GM18498 (cell line): ENCODE measurements at regions not wholly inside any gene's neighbourhood (a gene's known extent, or its start where the extent isn't known, plus 50 kb on each side); places are given as distances from the start of the nearest gene placed in this dataset.

Experiments
- ATAC-seq: cut with Tn5 transposase; IDR thresholded peaks from one replicate; pipeline ENCODE4 v1.9.1; 2021; ENCODE audit warnings: mild to moderate bottlenecking, moderate library complexity; ENCODE audit not compliant: unreplicated experiment

DNA sequence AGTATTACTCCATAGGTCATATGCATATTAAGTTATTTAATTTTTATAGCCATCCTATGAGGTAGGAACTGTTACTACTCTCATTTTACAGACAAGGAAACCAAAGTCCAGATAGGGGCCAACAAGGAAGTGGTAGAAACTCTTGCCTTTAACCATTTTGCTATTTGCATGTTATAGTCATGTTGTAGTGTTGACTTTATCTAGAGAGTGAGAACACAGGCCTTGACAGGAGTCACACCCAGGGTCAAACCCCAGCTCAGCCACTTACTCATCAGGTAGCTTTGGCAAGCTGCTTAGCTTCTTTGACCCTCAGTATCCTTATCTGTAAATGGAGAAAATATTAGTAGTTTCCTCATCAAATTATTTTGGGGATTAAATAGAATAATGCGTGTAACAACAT lies 156.2 kb downstream of the CAND1 start:
- no peak for ATAC-seq

GRCh38 chr12:67426067-67426466 lies 156.9 kb downstream of the CAND1 start:
- no peak for ATAC-seq

DNA sequence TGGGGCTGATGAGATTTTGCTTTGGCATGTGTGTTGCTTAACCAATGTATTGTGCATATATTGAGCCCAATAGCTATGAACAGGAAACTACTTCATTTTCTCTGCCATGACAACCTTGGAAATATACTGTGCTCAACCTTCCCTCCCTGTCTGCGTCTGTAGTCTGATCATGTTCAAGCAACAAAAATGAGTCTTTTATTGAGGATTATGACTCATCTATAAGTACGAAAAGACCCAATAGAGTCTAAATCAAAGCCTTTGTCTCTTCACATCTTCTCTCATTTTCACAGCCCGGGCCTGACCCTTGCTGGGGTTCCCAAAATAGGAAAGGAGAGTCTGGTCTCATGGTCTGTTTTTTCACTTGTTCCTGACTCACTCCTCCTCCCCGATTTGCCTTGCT lies 158.2 kb downstream of the CAND1 start:
- no peak for ATAC-seq

GRCh38 chr12:67428431-67428830 lies 159.3 kb downstream of the CAND1 start:
- no peak for ATAC-seq

DNA sequence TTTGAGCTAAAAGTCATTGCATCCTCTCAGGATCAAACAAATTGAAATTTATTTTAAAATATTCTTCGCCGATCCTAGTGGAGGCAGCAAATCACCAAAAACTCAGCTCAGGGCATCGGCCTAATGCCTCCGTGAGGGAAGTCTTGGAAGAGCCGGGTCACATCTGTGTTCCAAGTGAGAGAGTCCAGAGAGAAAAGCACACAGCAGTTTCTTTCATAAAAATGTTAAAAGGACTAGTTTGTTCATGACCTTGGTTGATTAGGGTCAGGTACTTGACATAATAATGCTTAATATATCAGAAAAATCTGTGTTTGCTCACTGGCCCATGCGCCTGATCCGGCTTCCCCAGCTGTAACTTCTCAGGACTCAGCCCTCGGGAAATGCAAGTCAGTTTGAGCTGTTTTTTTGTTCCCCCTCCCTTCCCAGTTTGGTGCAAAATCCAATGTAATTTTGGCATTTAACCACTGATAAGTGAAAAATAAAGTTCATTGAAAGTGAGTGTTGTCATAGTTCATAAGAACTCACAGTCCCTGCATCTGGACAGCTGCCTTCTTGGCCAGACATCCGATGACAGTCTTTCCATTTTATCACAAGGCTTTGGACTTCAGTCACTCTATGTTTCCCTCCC lies 161.7 kb downstream of the CAND1 start:
- ATAC-seq: no peak

- no peak for ATAC-seq
These were observed 162.4 kb downstream of the CAND1 start for GRCh38 chr12:67431411-67432020.

DNA sequence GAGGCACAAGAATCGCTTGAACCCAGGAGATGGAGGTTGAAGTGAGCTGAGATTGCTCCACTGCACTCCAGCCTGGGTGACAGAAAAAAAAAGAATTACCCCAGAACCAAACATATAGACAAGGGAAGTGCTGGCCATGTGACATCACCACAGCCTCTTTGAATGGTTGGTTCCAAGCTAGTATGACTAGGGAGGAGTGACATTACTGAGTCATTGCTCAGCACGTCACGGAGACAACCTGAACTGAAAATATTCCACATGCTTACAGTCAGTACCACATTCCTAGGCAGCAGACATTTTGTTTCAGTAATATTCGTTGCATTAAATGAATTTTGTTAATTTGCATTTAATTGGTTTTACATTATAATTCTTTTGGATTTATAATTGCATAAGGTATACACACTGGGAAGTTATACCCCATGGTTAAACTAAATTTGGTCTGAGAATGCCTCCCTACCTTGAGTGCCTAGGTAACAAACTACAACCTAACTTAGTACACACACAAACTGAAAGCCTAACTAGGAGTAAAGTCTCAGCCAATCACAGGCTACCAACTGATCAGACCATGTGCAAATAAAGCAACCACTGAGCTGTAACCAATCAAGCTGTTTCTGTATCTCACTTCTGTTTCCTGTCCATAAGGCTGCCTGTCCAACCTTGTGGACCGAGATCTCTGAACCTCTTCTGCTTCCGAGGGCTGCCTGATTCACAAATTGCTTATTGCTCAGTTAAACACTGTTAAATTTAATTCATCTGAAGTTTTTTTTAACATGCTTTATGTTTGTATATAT lies 164.4 kb downstream of the CAND1 start:
- ATAC-seq: peak; percentile 88

DNA sequence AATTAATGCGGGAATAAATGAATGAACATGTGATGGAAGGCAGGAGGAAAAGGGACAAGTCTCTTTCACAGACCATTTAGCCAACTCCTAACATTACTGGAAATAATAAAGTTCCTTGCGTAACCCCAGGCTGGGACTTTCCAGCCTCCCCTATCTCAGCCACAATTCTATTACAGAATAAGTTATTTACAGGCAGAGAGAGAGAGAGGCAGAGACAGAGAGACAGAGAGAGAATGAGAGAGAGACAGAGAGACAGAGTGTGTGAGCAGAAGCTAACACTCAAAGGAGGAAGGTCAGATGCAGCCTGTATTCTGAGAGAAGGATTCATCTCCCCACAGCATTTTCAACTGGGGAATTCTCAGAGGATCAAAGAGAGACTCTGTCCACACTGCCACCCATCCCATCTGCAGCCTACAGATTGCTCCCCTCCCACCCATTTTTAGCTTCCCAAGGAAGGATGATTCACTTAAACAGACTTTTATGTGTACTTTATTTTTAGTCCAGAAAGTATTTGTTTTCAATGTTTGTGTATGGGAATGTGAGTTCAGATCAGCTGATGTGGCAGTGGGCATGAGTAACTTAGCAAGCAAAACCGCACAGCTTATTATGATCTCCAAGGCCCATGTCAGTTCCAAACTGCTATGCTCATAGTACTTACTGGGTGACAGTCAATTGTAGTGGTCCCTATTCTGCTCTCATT lies 165.7 kb downstream of the CAND1 start:
- no peak for ATAC-seq

- ATAC-seq: no peak
These were observed 167.1 kb downstream of the CAND1 start for GRCh38 chr12:67436230-67436629.

DNA sequence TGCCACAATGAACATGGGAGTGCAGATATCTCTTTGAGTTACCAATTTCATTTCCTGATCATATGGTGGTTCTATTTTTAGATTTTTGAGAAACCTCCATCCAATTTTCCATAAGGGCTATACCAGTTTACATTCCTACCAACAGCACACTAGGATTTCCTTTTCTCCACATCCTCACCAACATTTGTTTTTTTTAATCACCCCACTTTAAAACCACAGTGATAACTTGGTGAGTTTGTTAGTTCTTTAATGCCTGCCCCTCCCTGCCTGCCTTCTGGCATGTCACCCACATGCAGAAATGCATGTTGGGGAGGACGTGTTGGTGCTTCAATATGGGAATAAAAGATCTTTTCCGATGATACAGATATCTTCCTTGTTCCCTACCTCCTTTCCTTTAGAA lies 167.9 kb downstream of the CAND1 start:
- ATAC-seq: no peak

GRCh38 chr12:67439611-67440010 lies 170.5 kb downstream of the CAND1 start:
- no peak for ATAC-seq

GRCh38 chr12:67441736-67442346 lies 172.7 kb downstream of the CAND1 start:
- peak; percentile 90 for ATAC-seq

- no peak for ATAC-seq
These were observed 173.2 kb downstream of the CAND1 start for GRCh38 chr12:67442347-67442841.

- no peak for ATAC-seq
These were observed 173.7 kb downstream of the CAND1 start for GRCh38 chr12:67442896-67443295.

GRCh38 chr12:67444542-67444941 lies 175.4 kb downstream of the CAND1 start:
- no peak for ATAC-seq

GRCh38 chr12:67446716-67447115 lies 177.6 kb downstream of the CAND1 start:
- ATAC-seq: no peak

- ATAC-seq: no peak
These were observed 178.0 kb downstream of the CAND1 start for GRCh38 chr12:67447180-67447579.

GRCh38 chr12:67449591-67450052 lies 180.5 kb downstream of the CAND1 start:
- ATAC-seq: peak; percentile 88

DNA sequence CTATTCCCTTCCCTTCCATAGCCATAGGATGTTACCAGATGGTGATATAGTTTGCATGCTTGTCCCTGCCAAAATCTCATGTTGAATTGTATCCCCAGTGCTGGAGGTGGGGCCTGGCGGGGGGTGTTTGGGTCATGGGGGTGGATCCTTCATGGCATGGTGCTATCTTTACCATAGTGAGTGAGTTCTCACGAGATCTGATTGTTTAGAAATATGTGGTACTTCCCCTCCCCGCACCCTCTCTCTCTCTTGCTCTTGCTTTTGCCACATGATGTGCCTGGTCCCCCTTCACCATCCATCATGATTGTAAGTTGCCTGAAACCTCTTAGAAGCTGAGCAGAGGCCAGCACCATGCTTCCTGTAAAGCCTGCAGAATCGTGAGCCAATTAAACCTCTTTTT lies 181.3 kb downstream of the CAND1 start:
- ATAC-seq: no peak

DNA sequence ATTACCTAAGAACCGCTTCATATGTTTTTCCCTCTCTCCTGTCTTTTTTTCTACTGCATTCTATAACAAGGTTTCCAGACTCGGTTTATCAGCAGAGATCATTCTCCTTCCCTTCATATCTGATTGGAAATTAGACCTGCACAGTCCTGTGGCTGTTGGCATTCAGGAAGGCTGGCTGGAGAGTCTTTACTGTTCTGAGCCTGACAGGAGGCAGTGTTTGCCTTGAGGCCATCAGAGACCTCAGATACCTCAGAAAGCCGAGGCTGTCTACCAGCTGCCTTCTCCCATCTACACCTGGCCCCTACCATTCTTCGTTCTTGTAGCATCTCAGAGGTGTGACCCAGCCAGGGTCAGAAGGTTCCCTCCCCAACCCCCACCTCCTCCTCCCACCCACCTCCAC lies 182.0 kb downstream of the CAND1 start:
- ATAC-seq: no peak
